GM12878 (cell line): ENCODE measurements at regions not wholly inside any gene's neighbourhood (a gene's known extent, or its start where the extent isn't known, plus 50 kb on each side); places are given as distances from the start of the nearest gene placed in this dataset.

Experiments
- ATAC-seq: fragments of 200-7000 bp; cut with Tn5 transposase; 3 replicates; pipeline ENCODE4 v1.9.1; 2020; ENCODE audit warnings: mild to moderate bottlenecking, moderate library complexity
- BruUV-seq: library from RNA; stranded (reverse); fragments of 400-500 nt; replicated peaks from 2 replicates; lab custom pipeline; 2021; lab: Mats Ljungman, UMichigan
- CTCF ChIA-PET: fragments of 300-600 bp; sonication (Branson Sonifier 250); formaldehyde crosslinking; extraction: SDS; loops from one replicate; lab custom pipeline; 2021; ENCODE audit warnings: inconsistent platforms; lab: Yijun Ruan, JAX
- POLR2A ChIA-PET: fragments of 350-600 bp; formaldehyde crosslinking; extraction: SDS; loops from one replicate; lab custom pipeline; 2021; ENCODE audit warnings: inconsistent platforms; lab: Charles Lee
- RAD21 ChIA-PET: fragments of 300-600 bp; sonication (Branson Sonifier 250); formaldehyde crosslinking; loops from one replicate; lab custom pipeline; 2023; ENCODE audit warnings: antibody characterized with exemption; ENCODE audit not compliant: unreplicated experiment; lab: Charles Lee
- SMC1A ChIA-PET: fragments of 300-600 bp; sonication (Branson Sonifier 250); formaldehyde crosslinking; loops from one replicate; lab custom pipeline; 2023; ENCODE audit not compliant: unreplicated experiment, uncharacterized antibody; lab: Charles Lee
- DNase-seq: peaks from one replicate; pipeline ENCODE4 v3.0.0-alpha.2; 2011; ENCODE audit warnings: low read depth, low spot score
- FAIRE-seq: peaks from 3 replicates; lab custom pipeline; 2011; peaks lifted over from hg19 to GRCh38; lab: Jason Lieb, UNC
- H2AFZ ChIP-seq: 2 replicates; pipeline ENCODE4 v1.6.0; 2011; ENCODE audit warnings: low read depth, low read length, control low read depth; ENCODE audit not compliant: control insufficient read depth
- H3K27ac ChIP-seq: 2 replicates; pipeline ENCODE4 v1.5.1; 2011; ENCODE audit warnings: control low read depth; ENCODE audit not compliant: control insufficient read depth, insufficient read depth
- H3K27me3 ChIP-seq, 2 experiments: replicated peaks in 1 of 2; 2 replicates each; pipeline versions ENCODE4 v1.6.0 to v1.6.1; 2011; ENCODE audit warnings: low read length in 1 of 2; ENCODE audit not compliant: control insufficient read depth in 2 of 2, insufficient read depth in 2 of 2
- H3K36me3 ChIP-seq, 2 experiments: 2 replicates each; pipeline ENCODE4 v1.5.1; 2011; ENCODE audit warnings: low read length in 1 of 2; ENCODE audit not compliant: control insufficient read depth in 2 of 2, insufficient read depth in 2 of 2
- H3K4me1 ChIP-seq: 2 replicates; pipeline ENCODE4 v1.6.1; 2011; ENCODE audit warnings: mild to moderate bottlenecking, low read length, moderate library complexity, mixed read lengths; ENCODE audit not compliant: control insufficient read depth, insufficient read depth
- H3K4me2 ChIP-seq: 2 replicates; pipeline ENCODE4 v1.6.0; 2011; ENCODE audit warnings: control low read depth; ENCODE audit not compliant: control insufficient read depth, insufficient read depth
- H3K4me3 ChIP-seq: fragments of 200-600 bp; sonication (generic); 2 replicates; pipeline ENCODE4 v1.5.1; 2016
- H3K79me2 ChIP-seq: 2 replicates; pipeline ENCODE4 v1.6.0; 2011; ENCODE audit warnings: low read length; ENCODE audit not compliant: control insufficient read depth, insufficient read depth
- H3K9ac ChIP-seq: 2 replicates; pipeline ENCODE4 v1.8.0; 2011; ENCODE audit warnings: low read length, control low read depth, mixed read lengths; ENCODE audit not compliant: control insufficient read depth, insufficient read depth
- H3K9me3 ChIP-seq: replicated peaks from 3 replicates; pipeline ENCODE4 v1.5.1; 2011; ENCODE audit warnings: mild to moderate bottlenecking, low read length; ENCODE audit not compliant: control insufficient read depth, insufficient read depth
- H4K20me1 ChIP-seq: 2 replicates; pipeline ENCODE4 v1.6.0; 2011; ENCODE audit not compliant: control insufficient read depth, insufficient read depth
- ATF7 ChIP-seq: fragments of 450-650 bp; IDR thresholded peaks from 2 replicates; pipeline ENCODE4 v1.6.1; 2016; ENCODE audit warnings: low read depth, mild to moderate bottlenecking
- CHD1 ChIP-seq: IDR thresholded peaks from 2 replicates; pipeline ENCODE4 v1.6.1; 2012; ENCODE audit warnings: low read depth, low read length, improper control_type of control experiment
- LARP7 ChIP-seq: fragments of 450-650 bp; IDR thresholded peaks from 2 replicates; pipeline ENCODE4 v1.6.1; 2017; ENCODE audit warnings: mild to moderate bottlenecking
- PAX5 ChIP-seq: IDR thresholded peaks from 2 replicates; pipeline ENCODE4 v1.6.1; 2011; ENCODE audit warnings: low read depth, low read length, borderline replicate concordance
- POLR2AphosphoS5 ChIP-seq: IDR thresholded peaks from 2 replicates; pipeline ENCODE4 v1.6.1; 2011; ENCODE audit warnings: mild to moderate bottlenecking, low read length, inconsistent platforms
- RAD21 ChIP-seq: IDR thresholded peaks from 2 replicates; pipeline ENCODE4 v1.6.1; 2011; ENCODE audit warnings: mild to moderate bottlenecking, low read depth, low read length, moderate library complexity; ENCODE audit not compliant: insufficient read depth
- RB1 ChIP-seq: fragments of 450-650 bp; formaldehyde crosslinking; IDR thresholded peaks from 2 replicates; pipeline ENCODE4 v1.6.1; 2017; ENCODE audit warnings: mild to moderate bottlenecking, borderline replicate concordance
- SMC3 ChIP-seq: IDR thresholded peaks from 2 replicates; pipeline ENCODE4 v1.6.1; 2011; ENCODE audit warnings: low read length, improper control_type of control experiment, borderline replicate concordance
- TCF12 ChIP-seq: IDR thresholded peaks from 2 replicates; pipeline ENCODE4 v1.6.1; 2011; ENCODE audit warnings: low read depth, mild to moderate bottlenecking, low read length
- WGBS: methylation state at CpG from one replicate; pipeline ENCODE4 v1.1.6; 2016; ENCODE audit warnings: low lambda C conversion rate; ENCODE audit not compliant: insufficient replicate concordance, insufficient coverage; ENCODE audit errors: missing lambda C conversion rate; 5-methylcytosine and 5-hydroxymethylcytosine counted together
- in situ Hi-C: fragments of 300-500 bp; cut with MboI; formaldehyde crosslinking; loops from 9 replicates; pipeline ENCODE4 v1.14.3; 2018; ENCODE audit warnings: mixed read lengths
- intact Hi-C: fragments of 100-400 bp; cut with micrococcal nuclease; formaldehyde crosslinking; loops from one replicate; pipeline ENCODE4 v1.14.2; 2022; ENCODE audit not compliant: unreplicated experiment
- TF ChIP-seq, protein P1 (sequence below): fragments of 450-650 bp; IDR thresholded peaks from 2 replicates; pipeline ENCODE4 v1.6.1; 2017; ENCODE audit warnings: mild to moderate bottlenecking, low read depth, inconsistent platforms; ENCODE audit not compliant: poor library complexity, severe bottlenecking
- TF ChIP-seq, protein P2 (sequence below), 3 experiments: IDR thresholded peaks in 2 of 3; conservative IDR thresholded peaks in 1 of 3; 2 replicates each; pipeline ENCODE4 v1.5.1; 2011; ENCODE audit warnings: low read depth in 3 of 3, low read length in 3 of 3, mild to moderate bottlenecking in 3 of 3, control low read depth in 2 of 3, moderate library complexity in 2 of 3, inconsistent platforms in 1 of 3, mixed read lengths in 1 of 3; ENCODE audit not compliant: control insufficient read depth in 2 of 3, insufficient read depth in 1 of 3; ENCODE audit errors: extremely low read depth in 1 of 3
- TF ChIP-seq, protein P3 (sequence below): fragments of 450-650 bp; IDR thresholded peaks from 2 replicates; pipeline ENCODE4 v1.6.1; 2017; ENCODE audit warnings: mild to moderate bottlenecking, moderate library complexity
- TF ChIP-seq, protein P4 (sequence below): IDR thresholded peaks from 2 replicates; pipeline ENCODE4 v1.6.1; 2011; ENCODE audit warnings: low read depth, mild to moderate bottlenecking, low read length, moderate library complexity, borderline replicate concordance; ENCODE audit errors: extremely low read depth

DNA sequence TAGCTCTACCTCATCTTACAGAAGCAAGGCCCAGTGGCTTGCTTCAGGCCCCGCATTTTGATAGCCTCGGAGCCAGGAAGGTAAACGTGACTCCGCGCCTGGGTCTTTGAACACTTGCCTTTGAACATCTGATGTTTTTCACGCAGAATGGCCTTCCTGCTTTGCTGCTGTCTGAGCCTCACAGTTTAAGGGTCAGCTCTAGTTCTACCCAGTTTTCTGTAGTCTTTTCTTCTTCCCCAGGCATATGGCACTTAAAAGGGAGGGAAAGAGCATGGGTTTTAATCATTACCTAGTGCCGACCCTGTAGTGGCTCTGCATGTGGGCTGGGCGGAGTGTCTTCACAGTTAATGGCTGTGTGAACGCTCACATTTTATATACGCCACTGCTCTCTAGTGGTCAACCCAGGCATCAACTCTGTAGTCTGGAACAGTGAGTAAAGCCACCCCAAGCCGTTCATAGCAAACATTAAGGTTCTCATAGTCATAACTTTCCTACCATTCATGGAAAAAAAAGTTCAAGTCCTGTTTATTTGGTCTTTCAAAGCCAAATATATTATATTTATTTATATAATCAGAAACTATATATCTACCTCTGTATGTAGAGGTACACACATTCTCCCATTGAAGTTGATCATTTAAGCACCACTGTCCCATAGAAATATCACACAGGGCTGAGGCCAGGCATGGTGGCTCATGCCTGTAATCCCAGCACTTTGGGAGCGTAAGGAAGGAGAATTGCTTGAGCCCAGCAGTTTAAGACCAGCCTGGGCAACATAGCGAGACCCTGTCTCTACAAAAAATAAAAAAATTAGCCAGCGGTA, 78.1 kb downstream of the IER5 start:
- no peaks in the 10 kb centered on the region for H3K4me1 ChIP-seq
- DNase-seq: no peak
- no peaks in the 10 kb centered on the region for H3K27me3 ChIP-seq
- SMC1A ChIA-PET: interaction anchor here (0.7 to 6.0 kb wide), 29 partner anchors 9 to 650 kb away, joined by 3 to 71 read pairs (median 6); no protein-coding TSS in a partner anchor
- no peak overlapping the region for H3K9ac ChIP-seq
- intact Hi-C loops: loop anchor here (1.0 to 2.0 kb wide), 6 partner anchors 24 to 650 kb away; no protein-coding TSS in a partner anchor
- ATAC-seq: peak; percentile 100
- H3K4me2 ChIP-seq: peak overlapping the region; percentile 35; the same call in 1 of the 2 replicates
- CTCF ChIA-PET: interaction anchor here (0.6 to 6.7 kb wide), 30 partner anchors 10 to 752 kb away, joined by 3 to 59 read pairs (median 5); no protein-coding TSS in a partner anchor
- POLR2A ChIA-PET: interaction anchor here (0.5 to 1.3 kb wide), 4 partner anchors 11 to 284 kb away, joined by 3 to 4 read pairs (median 4); no protein-coding TSS in a partner anchor
- peak; percentile 78 for FAIRE-seq
- H3K36me3 ChIP-seq: no peaks in the 10 kb centered on the region
- 36% methylated on average over 14 of the region's 14 CpGs for WGBS
- H2AFZ ChIP-seq: peak overlapping the region; percentile 66
- RAD21 ChIA-PET: interaction anchor here (0.8 to 4.0 kb wide), 20 partner anchors 11 to 651 kb away, joined by 3 to 28 read pairs (median 4); partner anchors contain the start of gene MR1
- H3K9me3 ChIP-seq: peaks cover 8% of the 10 kb centered on the region
- in situ Hi-C loops: loop anchor here (5.0 to 25.0 kb wide), 3 partner anchors 284 to 632 kb away; partner anchors contain the start of gene XPR1
- H3K79me2 ChIP-seq: no peaks in the 10 kb centered on the region
- no peak overlapping the region for H3K4me3 ChIP-seq
- H3K27ac ChIP-seq: no peak overlapping the region
- H4K20me1 ChIP-seq: no peaks in the 10 kb centered on the region
- no TSS peak for BruUV-seq
- peak; percentile 91 for TF ChIP-seq SMC3
- no peak for TF ChIP-seq PAX5
- peak; percentile 94 for TF ChIP-seq RAD21
- TF ChIP-seq LARP7: 0 out of 2 replicates have a peak, but pooled peaks have one; percentile 32
- no peak for TF ChIP-seq TCF12
- 0 out of 2 replicates have a peak, but pooled peaks have one; percentile 24 for TF ChIP-seq RB1
- TF ChIP-seq, protein P1, sequence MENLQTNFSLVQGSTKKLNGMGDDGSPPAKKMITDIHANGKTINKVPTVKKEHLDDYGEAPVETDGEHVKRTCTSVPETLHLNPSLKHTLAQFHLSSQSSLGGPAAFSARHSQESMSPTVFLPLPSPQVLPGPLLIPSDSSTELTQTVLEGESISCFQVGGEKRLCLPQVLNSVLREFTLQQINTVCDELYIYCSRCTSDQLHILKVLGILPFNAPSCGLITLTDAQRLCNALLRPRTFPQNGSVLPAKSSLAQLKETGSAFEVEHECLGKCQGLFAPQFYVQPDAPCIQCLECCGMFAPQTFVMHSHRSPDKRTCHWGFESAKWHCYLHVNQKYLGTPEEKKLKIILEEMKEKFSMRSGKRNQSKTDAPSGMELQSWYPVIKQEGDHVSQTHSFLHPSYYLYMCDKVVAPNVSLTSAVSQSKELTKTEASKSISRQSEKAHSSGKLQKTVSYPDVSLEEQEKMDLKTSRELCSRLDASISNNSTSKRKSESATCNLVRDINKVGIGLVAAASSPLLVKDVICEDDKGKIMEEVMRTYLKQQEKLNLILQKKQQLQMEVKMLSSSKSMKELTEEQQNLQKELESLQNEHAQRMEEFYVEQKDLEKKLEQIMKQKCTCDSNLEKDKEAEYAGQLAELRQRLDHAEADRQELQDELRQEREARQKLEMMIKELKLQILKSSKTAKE: peak; percentile 41
- TF ChIP-seq, protein P2, sequence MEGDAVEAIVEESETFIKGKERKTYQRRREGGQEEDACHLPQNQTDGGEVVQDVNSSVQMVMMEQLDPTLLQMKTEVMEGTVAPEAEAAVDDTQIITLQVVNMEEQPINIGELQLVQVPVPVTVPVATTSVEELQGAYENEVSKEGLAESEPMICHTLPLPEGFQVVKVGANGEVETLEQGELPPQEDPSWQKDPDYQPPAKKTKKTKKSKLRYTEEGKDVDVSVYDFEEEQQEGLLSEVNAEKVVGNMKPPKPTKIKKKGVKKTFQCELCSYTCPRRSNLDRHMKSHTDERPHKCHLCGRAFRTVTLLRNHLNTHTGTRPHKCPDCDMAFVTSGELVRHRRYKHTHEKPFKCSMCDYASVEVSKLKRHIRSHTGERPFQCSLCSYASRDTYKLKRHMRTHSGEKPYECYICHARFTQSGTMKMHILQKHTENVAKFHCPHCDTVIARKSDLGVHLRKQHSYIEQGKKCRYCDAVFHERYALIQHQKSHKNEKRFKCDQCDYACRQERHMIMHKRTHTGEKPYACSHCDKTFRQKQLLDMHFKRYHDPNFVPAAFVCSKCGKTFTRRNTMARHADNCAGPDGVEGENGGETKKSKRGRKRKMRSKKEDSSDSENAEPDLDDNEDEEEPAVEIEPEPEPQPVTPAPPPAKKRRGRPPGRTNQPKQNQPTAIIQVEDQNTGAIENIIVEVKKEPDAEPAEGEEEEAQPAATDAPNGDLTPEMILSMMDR (IDR thresholded peaks at IDR 0.05 in 2 of 3, conservative IDR thresholded peaks at IDR 0.05 in 1 of 3; ENCODE audit: control insufficient read depth in 2 of 3, extremely low read depth in 1 of 3, insufficient read depth in 1 of 3, low read depth in 3 of 3, low read length in 3 of 3): peak; percentile 83 to 88 (median 84)
- TF ChIP-seq ATF7: 0 out of 2 replicates have a peak, but pooled peaks have one; percentile 12
- TF ChIP-seq, protein P3, sequence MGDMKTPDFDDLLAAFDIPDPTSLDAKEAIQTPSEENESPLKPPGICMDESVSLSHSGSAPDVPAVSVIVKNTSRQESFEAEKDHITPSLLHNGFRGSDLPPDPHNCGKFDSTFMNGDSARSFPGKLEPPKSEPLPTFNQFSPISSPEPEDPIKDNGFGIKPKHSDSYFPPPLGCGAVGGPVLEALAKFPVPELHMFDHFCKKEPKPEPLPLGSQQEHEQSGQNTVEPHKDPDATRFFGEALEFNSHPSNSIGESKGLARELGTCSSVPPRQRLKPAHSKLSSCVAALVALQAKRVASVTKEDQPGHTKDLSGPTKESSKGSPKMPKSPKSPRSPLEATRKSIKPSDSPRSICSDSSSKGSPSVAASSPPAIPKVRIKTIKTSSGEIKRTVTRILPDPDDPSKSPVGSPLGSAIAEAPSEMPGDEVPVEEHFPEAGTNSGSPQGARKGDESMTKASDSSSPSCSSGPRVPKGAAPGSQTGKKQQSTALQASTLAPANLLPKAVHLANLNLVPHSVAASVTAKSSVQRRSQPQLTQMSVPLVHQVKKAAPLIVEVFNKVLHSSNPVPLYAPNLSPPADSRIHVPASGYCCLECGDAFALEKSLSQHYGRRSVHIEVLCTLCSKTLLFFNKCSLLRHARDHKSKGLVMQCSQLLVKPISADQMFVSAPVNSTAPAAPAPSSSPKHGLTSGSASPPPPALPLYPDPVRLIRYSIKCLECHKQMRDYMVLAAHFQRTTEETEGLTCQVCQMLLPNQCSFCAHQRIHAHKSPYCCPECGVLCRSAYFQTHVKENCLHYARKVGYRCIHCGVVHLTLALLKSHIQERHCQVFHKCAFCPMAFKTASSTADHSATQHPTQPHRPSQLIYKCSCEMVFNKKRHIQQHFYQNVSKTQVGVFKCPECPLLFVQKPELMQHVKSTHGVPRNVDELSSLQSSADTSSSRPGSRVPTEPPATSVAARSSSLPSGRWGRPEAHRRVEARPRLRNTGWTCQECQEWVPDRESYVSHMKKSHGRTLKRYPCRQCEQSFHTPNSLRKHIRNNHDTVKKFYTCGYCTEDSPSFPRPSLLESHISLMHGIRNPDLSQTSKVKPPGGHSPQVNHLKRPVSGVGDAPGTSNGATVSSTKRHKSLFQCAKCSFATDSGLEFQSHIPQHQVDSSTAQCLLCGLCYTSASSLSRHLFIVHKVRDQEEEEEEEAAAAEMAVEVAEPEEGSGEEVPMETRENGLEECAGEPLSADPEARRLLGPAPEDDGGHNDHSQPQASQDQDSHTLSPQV: no peak
- no peak for TF ChIP-seq POLR2AphosphoS5
- no peak for TF ChIP-seq CHD1
- TF ChIP-seq, protein P4, sequence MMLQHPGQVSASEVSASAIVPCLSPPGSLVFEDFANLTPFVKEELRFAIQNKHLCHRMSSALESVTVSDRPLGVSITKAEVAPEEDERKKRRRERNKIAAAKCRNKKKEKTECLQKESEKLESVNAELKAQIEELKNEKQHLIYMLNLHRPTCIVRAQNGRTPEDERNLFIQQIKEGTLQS: no peak
